Inferior parietal cortex (tissue), 1 donor: ENCODE measurements at regions not wholly inside any gene's neighbourhood (a gene's known extent, or its start where the extent isn't known, plus 50 kb on each side); places are given as distances from the start of the nearest gene placed in this dataset.
"Not testable (repeated sequence)": the region's sequence is repeated elsewhere in the genome, so short reads cannot be mapped to it uniquely, and the experiment has no call there.

Experiments used
- DNase-seq: peaks from one replicate; pipeline ENCODE4 v3.0.0-alpha.2; 2016; ENCODE audit errors: extremely low spot score

DNA sequence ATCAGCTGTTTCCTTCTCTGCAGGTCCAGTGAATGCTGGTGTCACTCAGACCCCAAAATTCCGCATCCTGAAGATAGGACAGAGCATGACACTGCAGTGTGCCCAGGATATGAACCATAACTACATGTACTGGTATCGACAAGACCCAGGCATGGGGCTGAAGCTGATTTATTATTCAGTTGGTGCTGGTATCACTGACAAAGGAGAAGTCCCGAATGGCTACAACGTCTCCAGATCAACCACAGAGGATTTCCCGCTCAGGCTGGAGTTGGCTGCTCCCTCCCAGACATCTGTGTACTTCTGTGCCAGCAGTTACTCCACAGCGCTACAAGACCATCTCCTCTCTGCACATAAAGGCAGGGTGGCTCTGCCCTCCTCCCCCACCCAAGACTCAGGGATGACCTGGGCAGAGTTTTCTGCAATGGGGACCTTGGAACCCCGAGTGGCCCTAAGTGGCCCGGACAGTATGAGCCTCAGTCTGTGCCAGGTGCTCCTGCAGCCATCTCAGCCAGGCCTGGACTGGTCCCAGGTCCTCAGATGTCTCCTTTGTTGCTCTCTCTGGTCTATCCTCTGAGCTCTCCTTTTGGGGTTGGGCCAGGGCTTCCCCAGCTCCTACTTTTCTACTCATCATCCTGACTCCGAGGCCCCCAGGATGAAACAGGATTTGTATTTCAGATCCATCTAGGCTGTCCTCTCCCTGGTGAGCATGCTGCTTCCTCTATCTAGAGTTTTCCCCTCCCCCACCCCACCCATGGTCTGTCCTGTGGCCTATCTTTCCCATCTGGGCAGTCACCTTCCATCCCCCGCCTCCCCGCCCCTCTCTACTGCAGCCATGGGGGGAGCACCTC lies 212.1 kb upstream of the PRSS58 start:
- no peak for DNase-seq

DNA sequence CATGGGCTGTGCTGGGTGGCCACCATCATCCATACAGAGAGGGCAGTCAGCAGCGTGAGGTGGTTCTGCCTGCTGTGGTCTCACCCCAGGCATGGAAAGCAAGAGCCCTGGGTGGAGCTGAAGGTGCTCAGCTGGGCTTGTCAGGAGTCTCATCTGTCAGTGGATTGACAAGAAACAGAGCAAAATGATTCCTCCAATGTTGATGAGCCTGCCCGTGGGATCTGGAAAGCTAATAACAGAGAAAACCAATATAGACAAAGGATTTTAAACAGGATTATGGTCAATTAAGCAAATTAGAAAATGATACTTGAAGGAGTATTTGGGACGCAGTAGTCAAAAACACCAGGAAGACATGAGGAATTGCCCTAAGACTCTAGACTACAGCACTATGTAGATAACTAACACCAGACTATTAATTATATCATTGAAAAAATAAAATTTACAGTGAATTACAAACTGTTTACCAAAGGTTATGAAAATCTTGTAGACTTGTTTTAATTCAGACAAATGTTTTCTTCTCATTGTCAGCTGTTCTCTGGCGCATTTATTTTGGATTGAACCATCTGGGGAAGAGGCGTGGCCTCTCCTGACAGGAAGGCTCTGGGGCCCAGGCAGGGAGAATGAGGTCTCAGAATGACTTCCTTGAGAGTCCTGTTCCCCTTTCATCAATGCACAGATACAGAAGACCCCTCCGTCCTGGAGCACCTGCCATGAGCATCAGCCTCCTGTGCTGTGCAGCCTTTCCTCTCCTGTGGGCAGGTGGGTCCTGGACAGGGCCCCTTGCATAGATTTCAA lies 211.2 kb upstream of the PRSS58 start:
- no peak for DNase-seq

DNA sequence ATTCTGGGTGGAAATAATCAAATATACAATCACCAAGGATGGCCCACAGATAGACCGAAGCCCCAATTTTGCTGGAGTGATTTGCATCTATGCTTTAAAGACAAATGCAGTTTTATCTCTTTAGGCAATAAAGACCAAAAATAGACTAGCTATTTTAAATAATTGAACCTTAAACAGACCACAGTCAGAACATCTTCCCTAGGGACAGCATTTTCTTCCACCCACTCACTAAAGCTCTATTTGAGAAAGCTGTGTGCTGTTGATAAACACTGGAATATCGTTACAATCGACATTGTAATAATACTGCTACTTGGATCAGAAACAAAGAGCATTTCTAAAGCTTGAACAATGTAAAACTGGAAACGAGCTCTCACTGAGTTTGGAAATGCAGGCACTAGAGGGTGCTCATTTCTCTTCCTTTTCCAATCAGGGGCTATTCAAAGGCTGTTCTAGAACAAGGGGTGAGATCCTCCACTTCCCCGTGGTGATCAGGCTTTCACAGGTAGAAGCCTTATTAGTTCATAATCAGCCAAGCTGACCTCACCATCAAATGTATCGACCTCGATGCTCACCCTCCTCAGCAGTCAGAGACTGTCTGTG lies 209.3 kb upstream of the PRSS58 start:
- DNase-seq, result not testable (repeated sequence)

DNA sequence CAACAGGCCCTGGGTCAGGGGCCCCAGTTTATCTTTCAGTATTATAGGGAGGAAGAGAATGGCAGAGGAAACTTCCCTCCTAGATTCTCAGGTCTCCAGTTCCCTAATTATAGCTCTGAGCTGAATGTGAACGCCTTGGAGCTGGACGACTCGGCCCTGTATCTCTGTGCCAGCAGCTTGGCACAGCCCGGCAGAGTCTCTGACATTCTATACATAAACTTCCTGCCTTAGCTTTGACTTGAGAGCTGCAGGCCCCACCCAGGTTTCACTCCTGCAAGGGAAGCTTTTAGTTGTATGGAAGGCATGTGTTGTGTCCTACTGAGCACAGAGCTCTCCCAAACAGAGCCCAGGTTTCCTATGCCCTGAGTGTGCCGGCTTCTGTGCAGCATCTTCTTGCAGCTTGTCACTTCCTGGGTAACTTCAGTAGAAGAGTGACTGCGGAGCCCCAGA lies 205.6 kb upstream of the PRSS58 start:
- DNase-seq, result no peak

DNA sequence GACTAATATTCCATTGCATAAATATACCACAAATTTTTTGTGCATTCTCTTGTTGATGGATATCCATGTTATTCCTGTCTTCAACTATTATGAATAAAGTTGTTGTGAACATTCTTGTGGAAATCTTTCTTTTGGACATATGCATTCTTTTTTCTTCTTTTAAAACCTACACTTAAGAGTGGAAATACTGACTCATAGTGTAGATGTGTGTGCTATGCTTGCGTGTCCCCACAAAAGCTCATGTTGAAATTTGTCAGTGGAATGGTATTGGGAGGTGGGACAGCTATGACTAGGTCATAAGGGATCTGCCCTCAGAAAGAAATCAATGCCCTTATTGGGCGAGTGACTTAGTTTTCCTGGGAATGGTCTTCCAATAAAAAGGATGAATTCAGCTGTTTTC lies 203.6 kb upstream of the PRSS58 start:
- DNase-seq, result no peak

DNA sequence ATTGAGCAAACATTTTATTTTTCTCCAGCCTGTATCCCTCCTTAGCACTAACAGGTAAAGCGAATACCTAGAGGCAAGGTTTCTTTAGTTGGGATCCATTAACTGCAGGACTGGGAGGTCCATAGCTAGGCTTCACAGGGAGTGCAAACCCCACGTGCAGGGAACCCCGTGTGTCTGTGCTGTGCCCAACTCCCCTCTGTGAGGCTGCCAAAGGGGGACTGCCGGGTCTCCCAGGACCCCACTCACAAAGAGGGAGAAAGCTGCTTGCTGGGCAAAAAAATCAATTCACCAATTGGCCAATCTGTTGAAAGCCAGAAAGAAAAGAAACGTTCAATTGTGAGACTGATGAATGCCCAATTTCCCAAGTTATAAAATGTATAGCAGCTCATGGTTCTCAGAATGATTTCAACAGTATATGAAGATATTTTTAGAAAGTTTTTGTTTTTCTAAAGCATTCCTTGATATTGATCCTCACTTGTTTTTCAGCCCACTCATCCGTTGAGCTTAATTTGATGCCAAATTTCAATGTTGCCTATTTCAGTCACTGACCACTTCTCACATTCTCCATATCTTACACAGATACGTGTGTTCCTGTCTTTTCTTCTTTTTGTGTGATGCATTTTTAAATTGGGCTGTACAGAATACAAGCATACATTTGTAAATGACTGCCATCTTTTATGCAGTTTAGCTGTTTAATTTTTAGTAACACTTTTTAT lies 202.7 kb upstream of the PRSS58 start:
- DNase-seq, result no peak

DNA sequence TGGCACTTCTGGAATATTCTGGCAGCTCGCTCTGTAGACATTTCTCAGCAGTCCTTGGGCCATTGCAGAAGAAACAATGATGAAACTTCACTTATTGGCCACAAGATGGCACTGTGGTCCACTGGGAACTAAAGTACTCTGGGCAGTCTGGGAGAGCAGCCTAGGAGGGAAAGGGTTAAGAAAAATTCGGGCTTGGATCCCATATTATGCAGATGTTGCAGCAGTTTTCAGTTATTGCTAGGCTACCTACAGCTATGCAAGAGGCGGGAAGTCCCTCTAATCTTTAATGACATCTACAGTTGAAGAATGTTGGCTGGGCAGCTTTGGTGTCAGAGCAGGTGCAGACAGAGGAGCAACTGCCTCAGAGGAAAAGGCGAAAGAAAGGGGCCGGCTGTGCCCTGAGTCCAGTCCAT lies 201.7 kb upstream of the PRSS58 start:
- DNase-seq, result peak; percentile 74

DNA sequence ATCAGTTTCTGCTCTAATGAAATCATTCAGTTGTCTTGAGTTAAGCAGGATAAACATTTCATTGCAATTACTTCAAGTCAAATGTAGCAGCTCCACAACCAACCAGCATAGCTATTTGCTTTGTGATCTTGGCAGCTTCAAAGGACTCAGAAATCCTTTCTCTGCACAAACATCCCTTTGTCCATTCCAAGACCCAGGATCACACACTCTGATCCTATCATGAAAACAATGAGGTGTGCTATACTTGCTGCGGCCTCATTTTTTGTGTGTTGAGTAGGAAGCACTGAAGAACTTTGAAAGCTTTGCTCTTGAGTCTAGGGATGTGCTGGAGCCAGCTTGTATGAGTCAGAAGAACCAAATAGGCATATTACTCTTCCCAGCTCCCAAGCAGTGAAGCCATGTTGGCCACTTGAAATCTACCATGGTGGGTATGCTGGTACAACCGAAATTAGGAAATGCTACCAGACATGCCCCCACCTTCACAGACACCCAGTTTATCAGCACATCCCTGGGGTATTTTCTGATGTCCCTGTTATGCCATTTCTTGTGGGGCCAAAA lies 199.4 kb upstream of the PRSS58 start:
- no peak for DNase-seq

DNA sequence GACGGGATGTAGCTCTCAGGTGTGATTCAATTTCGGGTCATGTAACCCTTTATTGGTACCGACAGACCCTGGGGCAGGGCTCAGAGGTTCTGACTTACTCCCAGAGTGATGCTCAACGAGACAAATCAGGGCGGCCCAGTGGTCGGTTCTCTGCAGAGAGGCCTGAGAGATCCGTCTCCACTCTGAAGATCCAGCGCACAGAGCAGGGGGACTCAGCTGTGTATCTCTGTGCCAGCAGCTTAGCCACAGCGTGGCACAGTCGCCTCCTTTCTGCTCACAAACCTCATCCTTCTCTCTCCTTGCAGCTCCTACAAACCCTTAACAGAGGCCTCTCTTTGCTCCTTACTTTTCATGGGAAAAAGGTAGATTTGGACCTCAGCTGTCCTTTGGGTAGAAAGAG lies 197.5 kb upstream of the PRSS58 start:
- DNase-seq, result no peak

DNA sequence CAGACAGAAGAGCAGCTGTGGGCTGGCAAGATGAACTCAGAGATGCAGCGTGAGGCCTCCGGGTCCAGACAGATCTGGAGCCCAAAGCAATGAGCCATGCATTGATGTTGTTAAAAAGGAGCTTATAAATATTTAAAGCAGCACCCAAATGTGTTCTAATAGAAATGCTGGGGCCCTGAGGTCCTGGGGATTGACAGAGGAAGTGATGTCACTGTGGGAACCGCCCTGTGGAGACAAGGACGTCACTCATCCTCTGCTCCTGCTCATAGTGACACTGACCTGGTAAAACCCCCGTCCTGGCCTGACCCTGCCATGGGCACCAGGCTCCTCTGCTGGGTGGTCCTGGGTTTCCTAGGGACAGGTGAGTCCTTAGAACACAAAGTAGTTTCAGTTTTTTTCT lies 197.0 kb upstream of the PRSS58 start:
- DNase-seq, result no peak

DNA sequence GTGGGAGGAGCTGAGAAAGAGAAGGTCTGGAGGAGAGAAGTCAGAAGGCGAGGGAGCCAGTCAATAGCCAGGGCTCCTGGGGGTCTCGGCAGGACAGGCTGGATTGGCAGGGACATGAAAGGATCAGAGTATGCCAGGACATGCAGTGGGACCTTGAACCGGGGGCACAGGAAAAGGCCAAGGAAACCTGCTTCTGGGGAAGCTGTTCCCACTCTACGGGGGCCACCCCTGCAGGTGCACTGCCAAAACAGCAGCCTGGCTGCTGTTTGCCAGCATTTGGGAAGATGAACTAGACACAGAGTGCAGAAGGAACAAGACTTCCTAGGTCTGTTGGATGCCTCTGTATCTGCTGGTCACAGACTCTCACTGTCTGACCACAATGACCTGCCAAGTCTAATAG lies 194.9 kb upstream of the PRSS58 start:
- no peak for DNase-seq

DNA sequence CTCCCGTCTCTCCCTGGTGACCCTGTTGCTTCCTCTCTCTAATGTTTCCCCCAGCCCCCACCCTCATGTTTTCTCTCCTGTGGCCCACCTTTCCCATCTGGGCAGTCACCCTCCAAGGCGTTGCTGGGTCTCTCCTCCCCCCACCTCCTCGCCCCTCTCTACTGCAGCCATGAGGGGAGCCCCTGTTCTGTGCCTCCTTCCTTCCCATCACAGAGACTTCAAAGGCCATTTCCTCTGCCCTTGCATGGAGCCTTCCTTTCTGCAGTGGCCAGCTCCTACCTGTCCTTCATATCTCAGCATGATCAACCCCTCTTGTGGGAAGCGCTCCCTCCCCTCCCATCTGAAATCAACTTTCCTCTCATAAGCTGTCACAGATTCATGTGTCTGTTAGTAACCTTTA lies 194.0 kb upstream of the PRSS58 start:
- no peak for DNase-seq

DNA sequence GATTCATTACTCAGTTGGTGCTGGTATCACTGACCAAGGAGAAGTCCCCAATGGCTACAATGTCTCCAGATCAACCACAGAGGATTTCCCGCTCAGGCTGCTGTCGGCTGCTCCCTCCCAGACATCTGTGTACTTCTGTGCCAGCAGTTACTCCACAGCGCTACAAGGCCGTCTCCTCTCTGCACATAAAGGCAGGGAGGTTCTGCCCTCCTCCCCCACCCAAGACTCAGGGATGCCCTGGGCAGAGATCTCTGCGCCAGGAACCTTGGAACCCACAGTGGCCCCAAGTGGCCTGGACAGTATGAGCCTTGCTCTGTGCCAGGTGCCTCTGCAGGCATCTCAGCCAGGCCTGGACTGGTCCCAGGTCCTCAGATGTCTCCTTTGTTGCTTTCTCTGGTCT lies 193.4 kb upstream of the PRSS58 start:
- DNase-seq, result no peak

DNA sequence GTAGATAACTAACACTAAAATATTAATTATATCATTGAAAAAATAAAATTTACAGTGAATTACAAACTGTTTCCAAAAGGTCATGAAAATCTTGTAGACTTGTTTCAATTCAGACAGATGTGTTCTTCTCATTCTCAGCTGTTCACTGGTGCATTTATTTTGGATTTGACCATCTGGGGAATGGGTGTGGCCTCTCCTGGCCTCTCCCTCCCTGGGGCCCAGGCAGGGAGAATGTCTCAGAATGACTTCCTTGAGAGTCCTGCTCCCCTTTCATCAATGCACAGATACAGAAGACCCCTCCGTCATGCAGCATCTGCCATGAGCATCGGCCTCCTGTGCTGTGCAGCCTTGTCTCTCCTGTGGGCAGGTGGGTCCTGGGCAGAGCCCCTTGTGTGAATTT lies 192.8 kb upstream of the PRSS58 start:
- DNase-seq, result no peak

DNA sequence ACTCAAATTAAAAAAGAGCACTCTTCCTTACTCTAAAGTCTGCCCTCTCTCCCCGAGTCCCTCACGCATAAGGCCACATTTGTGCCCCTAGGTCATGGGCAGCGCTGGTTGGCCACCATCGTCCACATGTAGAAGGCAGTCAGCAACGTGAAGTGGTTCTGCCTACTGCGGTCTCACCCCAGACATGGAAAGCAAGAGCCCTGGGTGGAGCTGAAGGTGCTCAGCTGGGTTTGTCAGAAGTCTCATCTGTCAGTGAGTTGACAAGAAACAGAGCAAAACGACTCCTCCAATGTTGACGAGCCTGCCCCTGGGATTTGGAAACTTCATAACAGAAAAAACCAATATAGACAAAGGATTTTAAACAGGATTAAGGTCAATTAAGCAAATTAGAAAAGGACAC lies 192.3 kb upstream of the PRSS58 start:
- no peak for DNase-seq

DNA sequence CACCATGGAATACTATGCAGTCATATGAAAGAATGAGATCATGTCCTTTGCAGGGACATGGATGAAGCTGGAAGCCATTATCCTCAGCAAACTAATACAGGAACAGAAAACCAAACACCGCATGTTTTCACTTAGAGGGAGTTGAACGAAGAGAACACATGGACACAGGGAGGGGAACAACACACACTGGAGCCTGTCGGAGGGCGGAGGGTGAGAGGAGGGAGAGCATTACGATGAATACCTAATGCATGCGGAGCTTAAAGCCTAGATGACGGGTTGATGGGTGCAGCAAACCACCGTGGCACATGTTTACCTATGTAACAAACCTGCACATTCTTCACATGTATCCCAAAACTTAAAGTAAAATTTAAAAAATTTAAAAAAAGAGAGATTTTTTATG lies 191.0 kb upstream of the PRSS58 start:
- DNase-seq, result not testable (repeated sequence)

DNA sequence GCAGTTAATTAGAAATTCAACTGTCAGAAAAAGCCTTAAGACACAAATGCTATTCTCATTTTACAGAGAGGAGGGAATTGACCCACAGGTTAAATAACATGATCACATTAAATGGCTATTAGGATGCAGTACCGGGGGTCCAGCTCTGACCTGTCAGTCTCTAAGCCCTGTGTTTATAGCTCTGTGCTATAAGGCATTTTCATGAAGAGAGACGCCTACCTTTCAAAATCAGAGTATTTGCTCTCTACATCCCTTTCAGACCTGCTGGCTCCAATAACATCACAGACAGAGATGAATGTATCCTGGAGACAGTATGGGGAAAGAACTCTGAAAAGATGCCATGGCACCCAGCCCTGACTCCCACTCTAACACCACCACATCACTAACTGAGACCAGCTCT lies 189.9 kb upstream of the PRSS58 start:
- DNase-seq, result no peak

DNA sequence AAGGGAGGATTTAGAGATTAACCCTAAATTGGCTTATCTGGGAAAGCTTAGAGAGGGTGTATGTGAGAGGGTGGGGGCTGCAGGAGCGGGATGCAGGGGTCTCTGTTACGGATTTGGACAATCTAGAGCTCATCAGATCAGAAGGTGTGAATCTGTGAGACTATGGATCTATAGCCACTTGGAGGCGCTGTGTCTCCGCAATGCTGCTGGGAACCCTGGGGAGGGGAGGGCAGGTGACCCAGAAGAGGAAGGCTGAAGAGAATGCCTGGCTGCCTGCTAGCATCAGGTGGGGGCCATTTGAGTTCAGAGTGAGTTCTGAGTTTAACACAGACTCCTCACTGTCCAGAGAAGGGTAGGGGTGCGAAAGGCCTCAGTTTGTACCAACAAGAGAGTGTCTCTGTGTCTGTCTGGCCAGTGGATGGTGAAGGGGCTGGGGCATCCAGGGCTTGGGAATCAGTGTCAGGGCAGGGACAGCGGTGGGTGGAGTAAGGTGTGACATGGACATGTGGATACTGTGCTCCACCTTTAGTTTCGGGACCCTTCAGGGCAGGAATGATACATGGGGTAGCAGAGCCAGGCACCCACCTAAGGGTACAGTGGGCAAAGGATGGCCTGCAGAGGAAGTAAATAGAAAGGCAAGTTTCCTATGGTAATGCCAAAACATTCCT lies 187.3 kb upstream of the PRSS58 start:
- DNase-seq, result no peak

DNA sequence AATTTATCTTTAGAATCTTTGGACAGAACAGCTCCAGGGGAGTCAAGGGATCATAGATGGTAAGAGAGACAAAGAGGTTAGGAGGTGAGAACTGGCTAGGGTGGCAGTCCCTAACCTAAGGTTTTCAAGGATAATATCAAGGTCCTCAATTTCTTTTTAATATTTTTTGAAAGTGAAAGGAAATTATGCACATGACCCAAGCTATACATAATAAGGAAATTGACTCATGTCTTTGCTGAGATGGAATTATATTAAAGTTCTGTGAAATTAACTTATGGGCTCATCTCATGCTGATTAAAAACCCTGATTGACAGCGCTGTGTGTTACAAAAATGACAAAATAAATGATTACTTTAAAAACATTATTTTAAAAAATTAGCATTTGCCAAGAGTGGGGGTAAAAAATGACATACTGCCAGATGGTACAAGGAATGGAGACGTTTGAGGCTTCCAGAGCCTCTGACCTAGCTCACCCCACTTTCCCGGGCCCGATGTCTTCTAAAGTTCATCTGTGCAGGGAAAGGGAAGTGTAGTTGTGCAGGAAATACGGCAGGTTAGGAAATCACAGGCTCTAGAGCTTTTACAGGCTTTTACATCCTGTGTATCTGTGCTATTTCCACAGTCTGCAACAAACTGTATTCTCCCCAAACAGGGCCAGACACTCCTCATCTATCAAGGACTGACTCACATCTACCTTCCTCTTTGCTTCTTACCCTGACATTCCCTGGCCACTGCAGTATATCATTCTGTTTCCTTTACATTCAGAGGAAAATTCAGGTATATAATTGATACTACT lies 185.6 kb upstream of the PRSS58 start:
- no peak for DNase-seq

DNA sequence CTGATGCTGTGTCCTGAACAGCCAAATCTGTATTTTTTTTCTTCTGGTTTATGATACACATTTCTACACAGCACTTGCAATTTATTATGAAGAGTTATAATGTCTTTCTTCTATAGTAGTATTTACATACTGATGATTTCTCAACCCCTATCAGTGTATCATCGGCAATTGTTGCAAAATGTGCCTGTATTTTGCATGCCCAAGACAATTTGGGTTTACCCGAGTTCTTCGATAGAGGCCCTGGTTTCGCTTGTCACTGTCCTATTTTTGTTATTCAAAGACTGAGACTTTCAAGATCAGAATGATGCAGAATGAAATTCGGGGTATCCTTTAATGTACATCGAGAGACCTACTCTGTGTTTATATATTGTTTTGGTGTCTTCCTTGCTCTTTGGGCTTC lies 184.5 kb upstream of the PRSS58 start:
- DNase-seq, result no peak
